HG03378 (cell line): ENCODE measurements at regions not wholly inside any gene's neighbourhood (a gene's known extent, or its start where the extent isn't known, plus 50 kb on each side); places are given as distances from the start of the nearest gene placed in this dataset.
"Not testable (repeated sequence)": the region's sequence is repeated elsewhere in the genome, so short reads cannot be mapped to it uniquely, and the experiment has no call there.

ENCODE experiments used
- ATAC-seq: cut with Tn5 transposase; IDR thresholded peaks from one replicate; pipeline ENCODE4 v1.9.1; 2021; ENCODE audit warnings: mild to moderate bottlenecking, moderate library complexity; ENCODE audit not compliant: unreplicated experiment

GRCh38 chr1:65020774-65021173 is 54.4 kb upstream of the JAK1 start:
- ATAC-seq: no peak

GRCh38 chr1:65021795-65022194 is 55.4 kb upstream of the JAK1 start:
- ATAC-seq: no peak

GRCh38 chr1:65022216-65022615 is 55.9 kb upstream of the JAK1 start:
- ATAC-seq: no peak

DNA sequence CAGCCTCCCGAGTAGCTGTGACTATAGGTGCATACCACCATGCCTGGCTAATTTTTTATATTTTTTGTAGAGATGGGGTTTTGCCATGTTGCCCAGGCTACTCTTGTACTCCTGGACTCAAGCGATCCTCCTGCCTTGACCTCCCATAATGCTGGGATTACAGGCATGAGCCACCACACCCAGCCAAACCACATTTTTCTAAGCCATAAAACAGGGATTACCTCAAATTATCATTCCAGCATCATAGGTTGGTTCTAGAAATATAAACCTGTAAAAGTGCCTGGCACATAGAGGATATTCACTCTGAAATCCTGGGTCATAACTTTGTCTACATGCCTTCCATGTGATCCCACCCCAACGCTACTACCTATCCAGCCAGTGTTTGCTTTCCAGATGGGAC is 59.4 kb upstream of the JAK1 start:
- no peak for ATAC-seq

DNA sequence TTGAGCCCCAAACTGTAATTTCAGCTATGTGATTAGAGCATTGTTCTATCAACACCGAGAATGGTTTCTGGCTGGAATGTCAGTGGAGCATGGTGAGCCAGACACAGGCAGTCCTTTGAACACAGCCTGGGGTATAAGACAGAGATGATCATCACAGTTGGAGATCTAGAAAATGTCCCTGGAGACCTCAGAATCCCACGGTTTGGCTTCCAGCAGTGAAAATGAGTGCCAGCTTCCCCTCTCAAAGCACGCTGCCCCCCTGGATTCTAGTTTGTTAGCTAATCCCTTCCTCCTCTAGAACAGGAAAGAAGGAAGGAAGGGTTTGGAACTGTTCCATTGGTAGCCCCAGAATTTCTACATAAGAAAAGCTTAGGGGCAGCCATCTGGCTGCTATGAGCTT is 59.9 kb upstream of the JAK1 start:
- ATAC-seq: no peak

- no peak for ATAC-seq
These were observed 61.5 kb upstream of the JAK1 start for GRCh38 chr1:65027666-65028358.

DNA sequence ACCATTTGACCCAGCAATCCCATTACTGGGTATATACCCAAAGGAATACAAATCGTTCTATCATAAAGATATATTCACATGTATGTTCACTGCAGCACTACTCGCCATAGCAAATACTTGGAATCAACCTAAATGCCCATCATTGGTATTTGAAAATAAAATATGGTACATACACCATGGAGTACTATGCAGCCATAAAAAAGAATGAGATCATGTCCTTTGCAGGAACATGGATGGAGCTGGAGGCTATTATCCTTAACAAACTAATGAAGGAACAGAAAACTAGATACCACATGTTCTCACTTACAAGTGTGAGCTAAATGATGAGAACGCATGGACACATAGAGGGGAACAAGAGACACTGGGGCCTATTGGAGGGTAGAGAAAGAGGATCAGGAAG is 63.1 kb upstream of the JAK1 start:
- not testable (repeated sequence) for ATAC-seq

DNA sequence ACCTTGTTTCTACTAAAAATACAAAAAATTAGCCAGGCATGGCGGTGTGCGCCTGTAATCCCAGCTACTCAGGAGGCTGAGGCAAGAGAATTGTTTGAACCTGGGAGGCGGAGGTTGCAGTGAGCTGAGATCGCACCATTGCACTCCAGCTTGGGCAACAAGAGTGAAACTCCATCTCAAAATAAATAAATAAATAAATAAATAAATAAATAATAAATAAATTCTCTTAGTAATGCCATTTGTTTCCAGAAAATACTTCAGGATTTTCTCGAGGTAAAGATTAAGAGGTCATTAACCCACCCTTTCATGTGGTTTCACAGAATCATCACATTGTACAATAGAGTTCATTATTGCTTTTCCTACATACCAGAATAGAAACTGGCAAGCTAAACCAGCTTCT is 68.5 kb upstream of the JAK1 start:
- not testable (repeated sequence) for ATAC-seq

- no peak for ATAC-seq
These were observed 70.3 kb upstream of the JAK1 start for GRCh38 chr1:65036570-65037051.

GRCh38 chr1:65039066-65039465 is 72.7 kb upstream of the JAK1 start:
- ATAC-seq: no peak

GRCh38 chr1:65039508-65039907 is 73.2 kb upstream of the JAK1 start:
- ATAC-seq: no peak

- no peak for ATAC-seq
These were observed 76.1 kb upstream of the JAK1 start for GRCh38 chr1:65042467-65042866.

GRCh38 chr1:65044411-65044810 is 78.1 kb upstream of the JAK1 start:
- ATAC-seq: no peak

GRCh38 chr1:65045022-65045817 is 78.9 kb upstream of the JAK1 start:
- no peak for ATAC-seq

GRCh38 chr1:65048335-65048734 is 82.0 kb upstream of the JAK1 start:
- no peak for ATAC-seq

DNA sequence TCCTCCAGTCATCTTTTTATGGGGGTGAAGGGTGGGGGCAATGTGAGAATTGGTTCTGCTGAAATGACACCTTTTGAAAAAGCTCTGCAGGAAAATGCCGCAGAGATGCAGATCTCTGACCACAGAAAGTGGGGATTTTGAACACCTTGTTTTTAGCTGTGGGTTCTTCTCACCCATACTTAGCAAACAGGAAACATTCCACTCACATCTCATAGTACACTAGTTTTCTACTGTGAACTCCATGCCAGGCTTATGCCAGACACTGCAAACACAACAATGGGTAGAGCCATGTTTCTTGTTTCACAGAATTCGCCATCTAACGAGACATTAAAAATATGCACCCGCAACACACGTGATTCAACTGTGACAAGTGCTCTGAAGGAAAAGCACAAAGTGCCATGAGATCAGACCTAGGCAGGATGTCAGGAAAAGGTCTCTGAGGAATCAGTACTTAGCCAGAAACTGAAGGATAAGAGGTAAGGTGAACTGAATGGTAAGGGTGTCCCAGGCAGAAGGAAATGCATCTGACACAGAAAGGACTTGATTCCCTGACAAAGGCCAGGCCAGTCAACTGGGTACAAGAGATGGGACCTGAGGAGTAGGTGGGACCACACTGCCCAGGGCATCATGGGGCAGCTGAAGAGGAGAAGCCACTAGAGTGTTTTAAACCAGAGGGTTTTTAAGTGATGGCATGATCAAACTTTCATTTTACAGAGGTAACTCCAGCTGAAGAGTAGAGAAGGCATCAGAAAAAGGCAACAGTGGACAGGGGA is 83.8 kb upstream of the JAK1 start:
- ATAC-seq: no peak

DNA sequence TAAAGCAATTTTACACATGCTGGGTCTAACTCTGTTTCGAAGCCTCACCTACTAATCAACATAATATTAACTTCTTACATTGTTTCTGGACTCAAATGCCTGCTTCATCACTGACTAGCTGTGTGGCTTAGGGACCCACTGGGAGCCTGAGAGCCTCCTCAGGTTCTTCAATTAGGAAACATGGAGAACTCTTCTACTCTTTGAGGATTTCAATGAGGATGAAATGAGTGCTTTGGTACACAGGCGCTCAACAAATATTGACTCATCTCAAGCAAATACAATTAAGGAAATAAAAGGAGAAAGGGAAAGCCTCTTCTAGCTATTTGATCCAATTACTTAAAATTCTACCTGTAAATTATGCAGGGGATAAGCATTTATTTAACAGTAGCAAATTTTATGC is 84.4 kb upstream of the JAK1 start:
- no peak for ATAC-seq

GRCh38 chr1:65054481-65054880 is 88.1 kb upstream of the JAK1 start:
- ATAC-seq: no peak

GRCh38 chr1:65055747-65056146 is 89.4 kb upstream of the JAK1 start:
- no peak for ATAC-seq

DNA sequence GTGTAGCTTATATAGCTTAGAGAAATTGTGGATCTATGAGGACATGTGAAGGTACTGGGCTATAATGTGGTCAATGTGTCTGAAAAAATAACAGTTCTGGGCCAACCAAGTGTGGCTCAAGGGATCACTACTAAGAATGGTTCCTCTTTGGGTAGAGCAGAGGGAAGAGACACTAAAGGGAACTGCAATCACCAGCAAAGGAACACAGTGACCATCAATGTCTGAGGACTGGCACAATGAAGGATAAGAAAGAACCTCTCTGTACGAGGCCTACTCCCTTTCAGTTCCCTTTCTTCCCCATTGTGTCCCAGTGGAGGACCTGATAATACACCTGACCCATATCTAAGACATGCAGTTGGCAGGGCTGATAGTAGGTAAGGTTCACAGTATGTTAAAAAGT is 89.9 kb upstream of the JAK1 start:
- no peak for ATAC-seq

- no peak for ATAC-seq
These were observed 90.5 kb upstream of the JAK1 start for GRCh38 chr1:65056866-65057265.
